ENCODE measurements at regions not wholly inside any gene's neighbourhood (a gene's known extent, or its start where the extent isn't known, plus 50 kb on each side); places are given as distances from the start of the nearest gene placed in this dataset.
A peak's percentile ranks its signal among the peaks of the same experiment; 100 is the strongest.

- Histone ChIP-seq H3K27me3 (peaks cover 3% of the 10 kb centered on the region), H3K4me3 (no peak overlapping the region), H3K9me3 (no peaks in the 10 kb centered on the region), H3K4me1 (no peaks in the 10 kb centered on the region), H3K36me3 (no peaks in the 10 kb centered on the region), H3K27ac (peak overlapping the region in 1 of 4 donors; percentile 8)
- 8 to 42% methylated on average over 2 of the region's 2 CpGs for WGBS, 2 donors (ENCODE audit: low coverage in 1 of 2)
- in situ Hi-C loops (cut with MboI; ENCODE audit: low pct_ligation_motif_present in 1 of 4, low pct_unique_long_range_greater_than_20kb in 1 of 4, low sequenced_read_pairs in 3 of 4) = loop anchor here in 2 of 4 donors (10.0 to 25.0 kb wide), 2 partner anchors 164 to 426 kb away; no protein-coding TSS in a partner anchor
- TF ChIP-seq CTCF (IDR thresholded peaks at IDR 0.05) (no peak), POLR2AphosphoS5 (IDR thresholded peaks at IDR 0.05) (peak; percentile 56 to 68 (median 68))
- DNase-seq = peak; percentile 55
- intact Hi-C loops (cut with DNase I; ENCODE audit: low total_unique reads) = no loop called here
Measured at GRCh38 chr3:72661115-72661457, 187.2 kb downstream of the SHQ1 start.

- Histone ChIP-seq H3K27ac (peak overlapping the region in 1 of 4 donors; percentile 8), H3K36me3 (no peaks in the 10 kb centered on the region), H3K9me3 (no peaks in the 10 kb centered on the region), H3K4me3 (no peak overlapping the region), H3K27me3 (peaks cover 7% of the 10 kb centered on the region), H3K4me1 (no peaks in the 10 kb centered on the region)
- in situ Hi-C loops (cut with MboI; ENCODE audit: low pct_ligation_motif_present in 1 of 4, low pct_unique_long_range_greater_than_20kb in 1 of 4, low sequenced_read_pairs in 3 of 4) (loop anchor here in 2 of 4 donors (10.0 to 25.0 kb wide), 2 partner anchors 164 to 427 kb away; no protein-coding TSS in a partner anchor), intact Hi-C loops (cut with DNase I; ENCODE audit: low total_unique reads) (no loop called here)
- no peak for TF ChIP-seq POLR2A (IDR thresholded peaks at IDR 0.05)
- TF ChIP-seq EP300 (IDR thresholded peaks at IDR 0.05; ENCODE audit: low read depth) = no peak
- TF ChIP-seq POLR2AphosphoS5 (IDR thresholded peaks at IDR 0.05) = no peak
- no peak for TF ChIP-seq CTCF (IDR thresholded peaks at IDR 0.05)
- DNase-seq = no peak
- WGBS, 2 donors (ENCODE audit: low coverage in 1 of 2) = 86 to 90% methylated on average over 1 to 5 of the region's 5 CpGs
Measured at GRCh38 chr3:72660270-72661114, 187.8 kb downstream of the SHQ1 start.

- Histone ChIP-seq H3K27me3 (peaks cover 15% of the 10 kb centered on the region), H3K9me3 (no peaks in the 10 kb centered on the region), H3K36me3 (no peaks in the 10 kb centered on the region), H3K4me1 (peaks cover 0 to 5% (median 2%) of the 10 kb centered on the region in 4 donors), H3K27ac (no peak overlapping the region), H3K4me3 (no peak overlapping the region)
- in situ Hi-C loops (cut with MboI; ENCODE audit: low pct_ligation_motif_present in 1 of 4, low pct_unique_long_range_greater_than_20kb in 1 of 4, low sequenced_read_pairs in 3 of 4) (loop anchor here in 1 of 4 donors (25.0 kb wide), 1 partner anchor 428 kb away; no protein-coding TSS in a partner anchor), intact Hi-C loops (cut with DNase I; ENCODE audit: low total_unique reads) (no loop called here)
- DNase-seq = no peak
- TF ChIP-seq EP300 (IDR thresholded peaks at IDR 0.05; ENCODE audit: low read depth) (no peak), POLR2AphosphoS5 (IDR thresholded peaks at IDR 0.05) (no peak), CTCF (IDR thresholded peaks at IDR 0.05) (no peak), POLR2A (IDR thresholded peaks at IDR 0.05) (no peak)
- 65% methylated on average over 3 of the region's 3 CpGs; no CpG with 5 or more reads in 1 of the 2 donors for WGBS, 2 donors (ENCODE audit: low coverage in 1 of 2)
Measured at GRCh38 chr3:72659596-72659995, 188.6 kb downstream of the SHQ1 start.

- intact Hi-C loops (cut with DNase I; ENCODE audit: low total_unique reads) (no loop called here), in situ Hi-C loops (cut with MboI; ENCODE audit: low pct_ligation_motif_present in 1 of 4, low pct_unique_long_range_greater_than_20kb in 1 of 4, low sequenced_read_pairs in 3 of 4) (loop anchor here in 1 of 4 donors (25.0 kb wide), 1 partner anchor 428 kb away; no protein-coding TSS in a partner anchor)
- TF ChIP-seq EP300 (IDR thresholded peaks at IDR 0.05; ENCODE audit: low read depth) (no peak), POLR2AphosphoS5 (IDR thresholded peaks at IDR 0.05) (no peak), CTCF (IDR thresholded peaks at IDR 0.05) (no peak)
- Histone ChIP-seq H3K9me3 (no peaks in the 10 kb centered on the region), H3K27me3 (peaks cover 15% of the 10 kb centered on the region), H3K27ac (no peak overlapping the region), H3K36me3 (no peaks in the 10 kb centered on the region), H3K4me1 (peaks cover 0 to 5% (median 2%) of the 10 kb centered on the region in 4 donors), H3K4me3 (no peak overlapping the region)
- DNase-seq = no peak
- WGBS, 2 donors (ENCODE audit: low coverage in 1 of 2) = 88 to 96% methylated on average over 1 to 5 of the region's 5 CpGs
Measured at GRCh38 chr3:72659188-72659587, 189.1 kb downstream of the SHQ1 start.

Measured in transverse colon (tissue), 4 donors.